ENCODE measurements at regions not wholly inside any gene's neighbourhood (a gene's known extent, or its start where the extent isn't known, plus 50 kb on each side); places are given as distances from the start of the nearest gene placed in this dataset.
"Not testable (repeated sequence)": the region's sequence is repeated elsewhere in the genome, so short reads cannot be mapped to it uniquely, and the experiment has no call there.

GRCh38 chr6:88502391-88502790, 336.2 kb upstream of the CNR1 start:
- intact Hi-C loops (cut with DNase I), result no loop called here
- H3K9me3 ChIP-seq, result peaks cover 0 to 3% (median 0%) of the 10 kb centered on the region in 3 donors
- TF ChIP-seq POLR2A (IDR thresholded peaks at IDR 0.05) (no peak), CTCF (IDR thresholded peaks at IDR 0.05) (no peak)
- no peaks in the 10 kb centered on the region for H3K36me3 ChIP-seq
- no peaks in the 10 kb centered on the region for H3K27me3 ChIP-seq
- no peaks in the 10 kb centered on the region for H3K4me1 ChIP-seq
- no peak for DNase-seq
- H3K27ac ChIP-seq, result no peak overlapping the region
- 57 to 65% methylated on average over 3 of the region's 3 CpGs for WGBS, 2 donors
- no peak overlapping the region for H3K4me3 ChIP-seq

GRCh38 chr6:88499845-88500699, 333.9 kb upstream of the CNR1 start:
- Histone ChIP-seq H3K9me3 (no peaks in the 10 kb centered on the region), H3K27ac (no peak overlapping the region), H3K4me3 (no peak overlapping the region), H3K36me3 (no peaks in the 10 kb centered on the region), H3K4me1 (no peaks in the 10 kb centered on the region), H3K27me3 (no peaks in the 10 kb centered on the region)
- WGBS, 2 donors, result 55 to 76% methylated on average over 7 of the region's 7 CpGs
- intact Hi-C loops (cut with DNase I), result no loop called here
- no peak for DNase-seq
- TF ChIP-seq CTCF (IDR thresholded peaks at IDR 0.05) (no peak), POLR2A (IDR thresholded peaks at IDR 0.05) (no peak)

- Histone ChIP-seq H3K27me3 (no peaks in the 10 kb centered on the region), H3K4me1 (no peaks in the 10 kb centered on the region), H3K9me3 (no peaks in the 10 kb centered on the region), H3K27ac (no peak overlapping the region), H3K4me3 (no peak overlapping the region), H3K36me3 (no peaks in the 10 kb centered on the region)
- intact Hi-C loops (cut with DNase I), result no loop called here
- TF ChIP-seq CTCF (IDR thresholded peaks at IDR 0.05) (no peak), POLR2A (IDR thresholded peaks at IDR 0.05) (no peak)
- WGBS, 2 donors, result 74 to 78% methylated on average over 3 of the region's 3 CpGs
- no peak for DNase-seq
These were observed 333.3 kb upstream of the CNR1 start for GRCh38 chr6:88499436-88499835.

GRCh38 chr6:88497403-88497802, 331.3 kb upstream of the CNR1 start:
- H3K9me3 ChIP-seq; H3K27ac ChIP-seq; H3K27me3 ChIP-seq; DNase-seq; H3K4me1 ChIP-seq; H3K36me3 ChIP-seq; intact Hi-C loops (cut with DNase I); H3K4me3 ChIP-seq: not testable (repeated sequence)
- WGBS, 2 donors, result 43 to 50% methylated on average over 8 of the region's 8 CpGs

- Histone ChIP-seq H3K36me3 (no peaks in the 10 kb centered on the region), H3K4me3 (no peak overlapping the region), H3K27me3 (no peaks in the 10 kb centered on the region), H3K4me1 (no peaks in the 10 kb centered on the region), H3K9me3 (no peaks in the 10 kb centered on the region), H3K27ac (no peak overlapping the region)
- intact Hi-C loops (cut with DNase I), result no loop called here
- TF ChIP-seq CTCF (IDR thresholded peaks at IDR 0.05), result no peak
- no peak for TF ChIP-seq POLR2A (IDR thresholded peaks at IDR 0.05)
- WGBS, 2 donors, result 59 to 63% methylated on average over 3 of the region's 3 CpGs
- DNase-seq, result no peak
These were observed 328.4 kb upstream of the CNR1 start for GRCh38 chr6:88494401-88495140.
